ENCODE measurements at regions not wholly inside any gene's neighbourhood (a gene's known extent, or its start where the extent isn't known, plus 50 kb on each side); places are given as distances from the start of the nearest gene placed in this dataset.
"Not testable (repeated sequence)": the region's sequence is repeated elsewhere in the genome, so short reads cannot be mapped to it uniquely, and the experiment has no call there.

- DNase-seq (ENCODE audit: low read depth), result no peak
These were observed 126.1 kb downstream of the PPIAL4G start for GRCh38 chr1:148357037-148357436.

- no peak for DNase-seq (ENCODE audit: low read depth)
These were observed 127.1 kb downstream of the PPIAL4G start for GRCh38 chr1:148355976-148356375.

DNA sequence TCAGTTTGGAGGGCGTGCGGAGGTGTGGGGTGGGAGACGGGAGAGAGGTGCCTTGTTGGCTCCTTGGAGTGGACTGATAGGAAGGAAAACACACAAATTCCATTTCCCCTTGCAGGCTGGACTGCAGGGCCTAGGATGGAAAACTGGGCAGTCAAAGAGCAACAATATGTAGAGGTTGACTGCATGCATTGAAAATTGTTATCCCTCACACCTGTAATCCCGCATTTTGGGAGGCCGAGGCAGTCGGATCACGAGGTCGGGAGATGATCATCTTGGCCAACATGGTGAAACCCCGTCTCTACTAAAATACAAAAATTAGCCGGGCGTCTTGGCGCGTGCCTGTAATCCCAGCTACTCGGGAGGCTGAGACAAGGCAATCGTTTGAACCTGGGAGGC is 128.2 kb downstream of the PPIAL4G start:
- no peak for DNase-seq (ENCODE audit: low read depth)

DNA sequence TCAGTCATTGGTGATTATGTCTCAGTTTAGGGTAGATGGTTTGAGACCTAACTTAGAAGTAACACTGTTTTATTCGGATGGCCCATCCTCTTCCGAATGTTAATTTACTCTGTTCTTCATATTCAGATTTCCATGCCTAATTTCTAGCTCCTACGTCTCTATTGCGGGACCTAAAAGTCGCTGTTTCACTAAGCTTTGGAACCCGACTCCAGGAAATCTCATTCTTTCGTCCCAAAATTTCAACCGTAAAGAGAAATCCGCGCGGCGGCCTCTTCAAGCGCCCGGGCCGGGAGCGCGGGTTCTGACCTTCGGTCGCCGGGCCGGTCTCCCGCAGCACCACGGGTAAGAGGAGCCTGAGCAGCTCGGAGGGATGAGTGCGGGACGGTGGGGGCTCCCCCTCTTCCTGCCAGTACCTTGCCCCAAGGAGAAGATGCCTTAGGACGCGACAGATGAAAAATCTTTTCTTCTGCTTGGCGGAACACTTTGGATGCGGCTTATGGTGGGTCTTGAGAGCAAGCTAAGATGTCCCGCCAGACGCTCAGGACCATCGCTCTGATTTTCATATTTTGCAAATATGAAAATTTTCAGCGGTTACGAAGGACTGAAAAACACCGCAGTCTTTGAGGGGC is 128.7 kb downstream of the PPIAL4G start:
- no peak for DNase-seq (ENCODE audit: low read depth)

GRCh38 chr1:148353461-148354283 is 129.4 kb downstream of the PPIAL4G start:
- peak; percentile 14 for DNase-seq (ENCODE audit: low read depth)

DNA sequence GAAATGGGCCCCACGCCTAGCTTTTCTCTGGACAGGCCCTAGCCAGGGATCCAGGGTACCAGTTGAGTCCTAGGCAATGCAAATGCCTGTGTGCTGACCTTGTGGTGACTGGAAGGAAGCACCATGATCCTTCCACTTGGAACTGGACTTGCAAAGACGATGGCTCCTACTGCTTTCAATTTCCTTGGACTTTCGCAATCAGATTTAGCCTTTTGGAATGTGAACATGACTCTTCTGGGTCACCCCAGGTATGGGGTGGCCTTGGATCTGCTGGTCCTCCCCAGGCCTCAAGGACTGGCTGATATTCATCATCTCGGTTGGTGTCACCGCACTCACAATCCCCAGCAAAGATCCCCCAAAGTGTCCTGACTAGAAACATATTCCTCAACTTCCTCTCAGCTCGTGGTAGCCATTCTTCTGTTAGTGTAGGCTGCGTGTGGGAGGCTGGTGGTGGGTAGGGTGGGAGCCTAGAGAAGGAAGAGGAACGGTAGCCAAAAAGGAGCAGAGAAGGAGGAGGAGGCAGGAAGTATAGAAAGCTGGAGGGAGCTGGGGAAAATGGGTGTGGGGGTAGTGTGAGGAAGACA is 130.5 kb downstream of the PPIAL4G start:
- DNase-seq (ENCODE audit: low read depth), result no peak

GRCh38 chr1:148347781-148348180 is 135.3 kb downstream of the PPIAL4G start:
- no peak for DNase-seq (ENCODE audit: low read depth)

DNA sequence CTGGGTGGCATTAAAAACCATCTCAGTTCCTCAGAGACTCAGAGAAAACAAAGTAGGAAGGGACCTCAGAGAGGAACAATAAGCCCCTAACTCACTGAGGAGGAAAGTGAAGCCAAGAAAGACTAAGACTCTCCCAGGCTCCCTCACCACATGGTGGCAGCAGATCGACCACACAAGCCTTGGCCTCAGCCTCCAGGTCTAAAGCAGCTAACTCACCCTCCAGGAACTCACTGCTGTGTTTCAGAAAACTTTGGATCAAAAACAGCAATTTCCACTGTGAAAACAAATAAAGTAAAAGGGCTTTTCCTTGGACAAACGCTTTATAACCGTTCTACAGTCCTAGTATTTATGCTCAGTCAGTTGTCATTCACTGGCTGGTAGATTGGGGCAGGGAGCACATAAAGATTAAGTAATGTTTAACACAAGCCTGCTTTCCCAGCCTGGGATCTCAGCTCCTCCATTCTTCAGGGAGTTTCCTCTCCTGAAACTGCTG is 137.4 kb downstream of the PPIAL4G start:
- DNase-seq (ENCODE audit: low read depth), result peak; percentile 32

DNA sequence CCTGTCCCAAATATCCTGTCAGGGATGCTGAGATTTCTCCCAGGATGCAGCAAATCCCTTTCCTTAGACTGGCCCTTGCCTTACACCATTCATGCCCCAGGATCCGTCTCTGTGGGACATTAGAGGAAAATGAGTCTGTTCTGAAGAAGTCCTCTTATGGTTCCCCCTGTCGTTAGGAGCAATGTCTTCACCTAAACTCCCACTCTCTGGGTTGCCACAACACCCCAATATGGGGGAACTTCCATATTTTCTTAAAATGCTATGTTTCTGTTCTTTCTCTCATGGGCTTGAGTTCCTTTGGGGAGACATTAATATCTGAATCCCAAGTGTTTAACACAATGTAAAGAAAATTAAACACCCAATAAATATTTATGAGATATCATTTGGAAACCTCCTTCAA is 138.5 kb downstream of the PPIAL4G start:
- not testable (repeated sequence) for DNase-seq (ENCODE audit: low read depth)

GRCh38 chr1:148341729-148342128 is 141.4 kb downstream of the PPIAL4G start:
- DNase-seq (ENCODE audit: low read depth), result not testable (repeated sequence)

GRCh38 chr1:148336121-148336918 is 146.8 kb downstream of the PPIAL4G start:
- peak; percentile 22 for DNase-seq (ENCODE audit: low read depth)

DNA sequence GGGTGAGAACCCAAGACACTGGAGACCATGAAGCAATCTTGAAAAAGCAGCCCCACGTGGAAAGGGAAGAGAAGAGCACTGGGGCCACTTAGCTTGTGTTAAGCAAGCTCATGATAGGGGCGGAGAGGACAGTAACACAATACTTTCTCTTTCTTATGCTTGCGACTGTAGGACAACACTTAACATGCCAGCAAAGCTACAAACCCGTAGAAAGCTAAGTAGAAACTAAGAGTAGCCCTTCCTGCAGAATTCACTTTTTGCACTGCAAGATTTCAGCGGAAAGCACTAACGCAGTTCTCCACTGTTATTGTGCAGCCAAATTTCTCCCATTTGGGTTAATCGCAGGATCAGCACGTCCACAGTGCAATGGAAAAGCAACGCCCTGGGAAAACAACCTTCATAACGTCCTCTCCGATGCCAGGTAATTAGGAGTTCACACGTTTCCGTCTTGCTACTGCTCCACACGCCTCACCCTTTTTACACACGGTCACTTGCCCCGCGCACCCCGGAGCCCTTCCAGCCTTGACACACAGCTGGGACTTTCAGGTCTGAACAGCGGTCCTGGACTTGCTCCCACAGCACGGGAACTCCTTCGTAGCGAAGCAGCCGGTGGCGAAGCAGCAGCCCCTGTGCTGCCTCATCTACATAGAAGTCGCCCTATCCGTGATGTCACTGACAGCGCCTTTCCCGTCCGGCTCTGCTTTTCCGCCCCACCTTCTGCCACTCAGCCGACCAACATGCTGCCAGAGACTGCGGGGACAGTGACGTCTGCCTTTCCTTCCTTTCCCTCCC is 148.6 kb downstream of the PPIAL4G start:
- peak; percentile 67 for DNase-seq (ENCODE audit: low read depth)

DNA sequence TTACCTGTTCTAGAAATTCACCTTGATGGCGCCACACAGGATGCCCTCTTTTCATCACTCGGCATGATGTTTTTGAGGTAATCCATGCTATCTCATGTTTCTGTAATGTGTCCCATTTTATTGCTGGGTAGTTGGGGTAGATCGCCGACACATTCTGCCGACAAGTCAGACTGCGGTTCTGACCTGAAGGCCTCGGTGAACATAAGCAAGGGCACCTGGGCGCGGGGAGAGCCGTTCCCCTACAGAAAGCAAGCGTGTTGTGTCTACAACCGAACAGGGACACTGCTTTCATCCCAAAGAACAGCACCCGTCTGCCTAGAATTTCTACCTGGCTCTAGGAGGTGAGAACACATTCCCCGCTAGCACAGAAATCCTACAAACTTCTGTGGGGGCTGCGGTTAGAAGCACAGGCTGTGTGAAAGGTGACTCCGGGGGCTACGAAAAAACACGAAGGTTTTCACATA is 149.2 kb downstream of the PPIAL4G start:
- no peak for DNase-seq (ENCODE audit: low read depth)

DNA sequence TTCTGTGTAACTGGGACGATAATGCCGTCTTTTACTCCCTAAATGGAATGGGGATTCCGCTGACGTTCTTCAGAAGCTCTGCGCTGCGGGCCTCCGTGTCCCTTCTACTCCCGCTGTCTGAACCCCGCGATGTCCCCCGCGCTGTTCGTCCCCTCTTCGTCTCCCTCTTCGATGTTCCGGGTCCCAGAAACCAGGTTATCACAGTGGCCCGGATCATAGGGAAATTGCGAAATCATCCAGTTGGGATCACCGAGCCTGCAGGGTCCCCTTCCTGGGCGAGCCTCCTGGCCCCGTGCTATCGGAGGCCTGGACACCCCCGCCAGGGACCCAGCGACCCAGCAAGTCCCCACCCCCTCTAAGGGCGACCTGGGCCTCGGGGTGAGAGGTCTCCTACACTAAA is 154.2 kb downstream of the PPIAL4G start:
- no peak for DNase-seq (ENCODE audit: low read depth)

DNA sequence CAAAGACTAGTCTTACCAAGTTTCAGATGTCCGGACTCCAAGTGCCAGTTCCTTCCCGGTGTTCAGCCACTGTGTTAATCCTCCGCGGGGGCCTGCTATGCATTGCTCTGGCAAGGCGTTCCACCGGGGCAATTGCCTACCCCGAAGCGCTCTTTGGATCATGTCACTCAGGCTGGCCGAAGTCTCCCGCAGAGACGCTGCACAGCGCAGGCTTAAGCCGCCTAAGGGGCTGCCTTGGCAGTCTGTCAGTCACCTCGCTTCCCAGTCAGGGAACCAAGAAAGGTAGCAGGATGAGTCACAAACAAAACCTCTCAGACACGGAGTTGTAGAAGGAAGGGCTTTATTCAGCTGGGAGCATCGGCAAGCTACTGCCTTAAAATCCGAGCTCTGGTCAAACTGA is 158.1 kb downstream of the PPIAL4G start:
- not testable (repeated sequence) for DNase-seq (ENCODE audit: low read depth)

DNA sequence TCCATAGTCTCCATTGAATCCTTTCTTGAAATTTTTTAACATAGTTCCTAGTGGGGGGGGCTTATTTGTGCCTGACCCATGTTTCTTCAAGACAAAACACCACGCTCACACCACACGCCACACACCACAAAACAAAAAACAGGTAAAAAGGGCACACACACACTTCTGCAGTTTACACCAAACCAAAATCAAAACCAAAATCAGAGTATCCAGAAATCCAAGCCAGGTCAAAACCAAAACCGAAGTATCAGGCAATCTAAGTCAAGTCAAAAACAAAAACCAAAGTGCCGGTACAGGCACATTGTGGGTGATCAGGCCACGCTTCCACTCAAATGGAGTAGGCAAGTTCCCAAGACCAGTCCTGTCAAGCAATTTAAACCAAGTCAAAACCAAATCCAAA is 158.6 kb downstream of the PPIAL4G start:
- DNase-seq (ENCODE audit: low read depth), result not testable (repeated sequence)

DNA sequence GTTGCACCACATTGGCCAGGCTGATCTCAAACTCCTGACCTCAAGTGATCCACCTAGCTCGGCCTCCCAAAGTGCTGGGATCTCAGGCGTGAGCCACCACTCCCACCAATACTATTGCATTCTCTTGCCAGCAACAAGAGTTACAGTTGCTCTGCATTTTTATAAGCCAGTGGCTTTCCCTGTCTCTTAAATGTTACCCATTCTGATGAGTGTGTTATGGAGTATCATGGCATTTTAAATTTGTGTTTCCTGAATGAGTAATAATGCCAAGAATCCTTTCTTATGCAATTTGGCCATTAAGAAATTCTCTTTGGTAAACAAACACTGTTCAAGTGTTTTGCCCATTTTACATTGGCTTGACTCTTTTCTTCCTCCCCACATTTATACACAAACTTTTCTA is 163.0 kb downstream of the PPIAL4G start:
- DNase-seq (ENCODE audit: low read depth), result not testable (repeated sequence)

DNA sequence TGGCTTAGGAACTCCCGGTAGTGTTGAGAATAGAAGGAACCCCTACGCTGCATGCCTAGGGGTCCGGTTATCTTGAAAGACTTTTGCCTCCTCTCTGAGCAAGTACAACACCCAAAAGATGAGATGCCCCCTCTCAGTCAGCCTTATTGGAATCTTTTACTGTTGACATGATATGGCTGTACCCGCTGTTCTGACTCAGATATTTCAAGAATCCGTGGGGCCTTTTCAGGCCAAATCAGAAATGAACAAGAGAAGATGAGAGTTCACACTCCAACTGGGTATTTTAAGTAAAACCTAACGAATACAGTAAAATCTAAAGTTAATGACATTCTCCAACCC is 164.2 kb downstream of the PPIAL4G start:
- DNase-seq (ENCODE audit: low read depth), result no peak

- DNase-seq (ENCODE audit: low read depth), result no peak
These were observed 164.8 kb downstream of the PPIAL4G start for GRCh38 chr1:148318123-148318903.

- DNase-seq (ENCODE audit: low read depth), result no peak
These were observed 165.4 kb upstream of the NBPF11 start for GRCh38 chr1:148317288-148317985.

All from RPMI7951 (cell line).